PFSK-1 (cell line): ENCODE measurements at regions not wholly inside any gene's neighbourhood (a gene's known extent, or its start where the extent isn't known, plus 50 kb on each side); places are given as distances from the start of the nearest gene placed in this dataset.

Experiments used
- FOXP2 ChIP-seq: optimal IDR thresholded peaks from 2 replicates; pipeline ENCODE3; 2011; ENCODE audit warnings: borderline replicate concordance, control low read depth, inconsistent platforms; ENCODE audit not compliant: insufficient read depth; ENCODE audit errors: extremely low read length, extremely low read depth
- POLR2AphosphoS5 ChIP-seq: IDR thresholded peaks from 2 replicates; pipeline ENCODE4 v1.6.1; 2012; ENCODE audit warnings: low read depth, mild to moderate bottlenecking, control low read depth, low read length, moderate library complexity
- SIN3A ChIP-seq: IDR thresholded peaks from 2 replicates; pipeline ENCODE4 v1.6.1; 2012; ENCODE audit warnings: mild to moderate bottlenecking, low read length, moderate library complexity, borderline replicate concordance; ENCODE audit not compliant: insufficient read depth
- TAF1 ChIP-seq: IDR thresholded peaks from 2 replicates; pipeline ENCODE4 v1.6.1; 2012; ENCODE audit warnings: low read length, control low read depth, borderline replicate concordance; ENCODE audit not compliant: insufficient read depth
- TF ChIP-seq, protein P1 (sequence below), 2 experiments: IDR thresholded peaks; 2 replicates each; pipeline versions ENCODE4 v1.6.1 to v1.8.0; 2011 to 2012; ENCODE audit warnings: low read depth in 2 of 2, low read length in 2 of 2, control low read depth in 1 of 2, inconsistent platforms in 1 of 2, mild to moderate bottlenecking in 1 of 2, moderate library complexity in 1 of 2; ENCODE audit not compliant: insufficient read depth in 1 of 2

DNA sequence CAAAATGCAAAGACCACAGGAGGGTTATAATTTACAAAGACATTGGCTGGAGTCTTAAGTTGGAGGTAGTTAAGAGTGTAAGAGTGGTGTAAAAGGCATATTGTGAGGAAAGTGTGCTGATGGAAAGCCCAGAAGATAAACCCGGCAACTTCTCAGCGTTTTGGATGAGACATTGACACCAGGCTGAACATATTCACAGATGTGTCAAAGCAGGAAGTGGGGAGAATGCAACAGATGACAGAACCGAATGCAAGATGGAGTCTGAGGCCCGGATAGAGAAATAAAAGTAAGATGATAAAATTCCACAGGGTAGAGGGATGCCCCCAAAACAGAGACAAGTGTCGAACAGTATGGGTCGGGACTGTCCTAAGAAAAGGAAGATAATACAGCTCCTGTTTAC, 230.4 kb upstream of the TMEM72 start:
- TF ChIP-seq POLR2AphosphoS5 = no peak
- no peak for TF ChIP-seq SIN3A
- no peak for TF ChIP-seq FOXP2
- no peak for TF ChIP-seq TAF1
- TF ChIP-seq, protein P1, sequence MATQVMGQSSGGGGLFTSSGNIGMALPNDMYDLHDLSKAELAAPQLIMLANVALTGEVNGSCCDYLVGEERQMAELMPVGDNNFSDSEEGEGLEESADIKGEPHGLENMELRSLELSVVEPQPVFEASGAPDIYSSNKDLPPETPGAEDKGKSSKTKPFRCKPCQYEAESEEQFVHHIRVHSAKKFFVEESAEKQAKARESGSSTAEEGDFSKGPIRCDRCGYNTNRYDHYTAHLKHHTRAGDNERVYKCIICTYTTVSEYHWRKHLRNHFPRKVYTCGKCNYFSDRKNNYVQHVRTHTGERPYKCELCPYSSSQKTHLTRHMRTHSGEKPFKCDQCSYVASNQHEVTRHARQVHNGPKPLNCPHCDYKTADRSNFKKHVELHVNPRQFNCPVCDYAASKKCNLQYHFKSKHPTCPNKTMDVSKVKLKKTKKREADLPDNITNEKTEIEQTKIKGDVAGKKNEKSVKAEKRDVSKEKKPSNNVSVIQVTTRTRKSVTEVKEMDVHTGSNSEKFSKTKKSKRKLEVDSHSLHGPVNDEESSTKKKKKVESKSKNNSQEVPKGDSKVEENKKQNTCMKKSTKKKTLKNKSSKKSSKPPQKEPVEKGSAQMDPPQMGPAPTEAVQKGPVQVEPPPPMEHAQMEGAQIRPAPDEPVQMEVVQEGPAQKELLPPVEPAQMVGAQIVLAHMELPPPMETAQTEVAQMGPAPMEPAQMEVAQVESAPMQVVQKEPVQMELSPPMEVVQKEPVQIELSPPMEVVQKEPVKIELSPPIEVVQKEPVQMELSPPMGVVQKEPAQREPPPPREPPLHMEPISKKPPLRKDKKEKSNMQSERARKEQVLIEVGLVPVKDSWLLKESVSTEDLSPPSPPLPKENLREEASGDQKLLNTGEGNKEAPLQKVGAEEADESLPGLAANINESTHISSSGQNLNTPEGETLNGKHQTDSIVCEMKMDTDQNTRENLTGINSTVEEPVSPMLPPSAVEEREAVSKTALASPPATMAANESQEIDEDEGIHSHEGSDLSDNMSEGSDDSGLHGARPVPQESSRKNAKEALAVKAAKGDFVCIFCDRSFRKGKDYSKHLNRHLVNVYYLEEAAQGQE (IDR thresholded peaks at IDR 0.05; ENCODE audit: insufficient read depth in 1 of 2, low read depth in 2 of 2, low read length in 2 of 2) = no peak

DNA sequence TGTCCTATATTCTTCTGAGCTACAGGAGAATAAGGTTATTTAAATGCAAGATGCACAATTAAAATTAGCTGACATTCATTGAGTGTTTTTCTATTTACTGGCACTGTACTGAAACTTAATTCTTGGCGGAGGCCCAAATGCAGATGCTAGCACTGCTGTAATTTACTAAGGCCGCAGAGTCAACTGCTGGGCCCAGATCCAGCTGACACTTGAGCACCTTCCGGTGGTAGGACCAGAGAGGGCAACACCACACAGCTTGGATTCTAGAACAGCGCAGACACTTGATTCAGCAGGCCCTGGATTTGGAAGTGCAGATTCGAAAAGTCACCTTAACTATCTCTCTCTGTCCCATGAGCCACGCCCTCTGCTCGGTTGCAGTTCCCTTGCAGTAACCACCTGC, 228.6 kb upstream of the TMEM72 start:
- TF ChIP-seq SIN3A = no peak
- TF ChIP-seq, protein P1 (IDR thresholded peaks at IDR 0.05; ENCODE audit: insufficient read depth in 1 of 2, low read depth in 2 of 2, low read length in 2 of 2) = 0 out of 4 replicates have a peak, but pooled peaks of 1 of the 2 experiments have one; percentile 17

DNA sequence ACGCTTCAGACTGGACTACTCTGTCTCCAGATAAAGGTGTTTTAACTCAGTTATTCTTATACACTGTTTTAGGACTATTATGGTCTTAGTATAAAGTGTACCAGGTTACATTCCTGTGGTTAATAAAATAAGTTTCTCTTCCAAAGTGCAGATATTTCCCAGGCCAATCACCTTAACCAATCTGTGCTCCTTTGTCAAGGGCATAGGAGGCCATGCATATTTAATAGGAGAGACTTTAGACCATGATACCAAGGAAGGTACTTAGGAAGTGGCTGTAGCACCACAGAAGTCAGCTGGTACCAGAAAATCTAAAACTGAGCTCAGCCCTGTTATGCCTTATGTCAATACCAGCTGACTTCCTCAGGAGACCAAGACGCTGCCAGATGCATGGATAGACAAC, 226.5 kb upstream of the TMEM72 start:
- no peak for TF ChIP-seq TAF1
- TF ChIP-seq POLR2AphosphoS5 = no peak
- TF ChIP-seq, protein P1 (IDR thresholded peaks at IDR 0.05; ENCODE audit: insufficient read depth in 1 of 2, low read depth in 2 of 2, low read length in 2 of 2) = no peak
- no peak for TF ChIP-seq FOXP2
- TF ChIP-seq SIN3A = no peak

DNA sequence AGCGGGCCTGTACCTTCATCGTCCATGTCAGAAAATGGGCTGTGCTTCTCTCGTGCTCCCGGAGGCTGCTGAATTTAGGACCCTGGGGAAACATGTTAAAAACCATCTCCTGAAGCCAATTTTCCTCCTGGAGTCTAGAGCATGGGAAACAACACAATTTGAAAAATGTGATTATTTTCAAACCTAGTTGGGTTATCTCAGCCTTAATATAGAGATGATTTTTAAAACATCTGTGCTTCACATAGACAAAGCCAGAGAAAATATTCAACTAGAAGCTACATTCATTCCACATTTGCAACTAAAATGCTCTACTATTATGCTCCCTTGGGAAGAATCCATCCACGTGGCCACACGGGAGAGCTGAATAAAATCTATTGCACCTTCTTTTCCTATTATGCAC, 225.9 kb upstream of the TMEM72 start:
- TF ChIP-seq TAF1 = no peak
- TF ChIP-seq POLR2AphosphoS5 = no peak
- TF ChIP-seq, protein P1 (IDR thresholded peaks at IDR 0.05; ENCODE audit: insufficient read depth in 1 of 2, low read depth in 2 of 2, low read length in 2 of 2) = no peak
- no peak for TF ChIP-seq SIN3A
- no peak for TF ChIP-seq FOXP2

DNA sequence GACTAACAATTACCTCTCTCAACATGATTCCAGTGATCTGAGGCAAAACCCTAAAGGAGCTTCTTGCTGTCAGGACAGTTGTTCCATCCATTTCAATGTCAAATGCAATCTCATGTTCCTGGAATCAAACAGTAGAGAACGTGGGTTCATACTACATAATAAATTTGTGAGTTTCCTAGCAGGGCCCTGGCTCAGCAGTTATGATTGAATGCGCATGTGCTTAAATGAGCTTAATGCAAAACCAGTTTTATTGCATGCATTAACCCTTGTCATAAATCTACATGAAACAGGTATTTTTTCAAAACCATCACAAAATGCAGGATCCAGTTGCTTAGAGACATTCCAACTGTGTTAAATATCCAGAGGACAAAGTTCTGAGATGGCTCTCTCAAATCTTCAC, 225.4 kb upstream of the TMEM72 start:
- TF ChIP-seq FOXP2 (no peak), POLR2AphosphoS5 (no peak), SIN3A (no peak), TAF1 (no peak)
- TF ChIP-seq, protein P1 (IDR thresholded peaks at IDR 0.05; ENCODE audit: insufficient read depth in 1 of 2, low read depth in 2 of 2, low read length in 2 of 2) = no peak
